ENCODE measurements at regions not wholly inside any gene's neighbourhood (a gene's known extent, or its start where the extent isn't known, plus 50 kb on each side); places are given as distances from the start of the nearest gene placed in this dataset.

DNA sequence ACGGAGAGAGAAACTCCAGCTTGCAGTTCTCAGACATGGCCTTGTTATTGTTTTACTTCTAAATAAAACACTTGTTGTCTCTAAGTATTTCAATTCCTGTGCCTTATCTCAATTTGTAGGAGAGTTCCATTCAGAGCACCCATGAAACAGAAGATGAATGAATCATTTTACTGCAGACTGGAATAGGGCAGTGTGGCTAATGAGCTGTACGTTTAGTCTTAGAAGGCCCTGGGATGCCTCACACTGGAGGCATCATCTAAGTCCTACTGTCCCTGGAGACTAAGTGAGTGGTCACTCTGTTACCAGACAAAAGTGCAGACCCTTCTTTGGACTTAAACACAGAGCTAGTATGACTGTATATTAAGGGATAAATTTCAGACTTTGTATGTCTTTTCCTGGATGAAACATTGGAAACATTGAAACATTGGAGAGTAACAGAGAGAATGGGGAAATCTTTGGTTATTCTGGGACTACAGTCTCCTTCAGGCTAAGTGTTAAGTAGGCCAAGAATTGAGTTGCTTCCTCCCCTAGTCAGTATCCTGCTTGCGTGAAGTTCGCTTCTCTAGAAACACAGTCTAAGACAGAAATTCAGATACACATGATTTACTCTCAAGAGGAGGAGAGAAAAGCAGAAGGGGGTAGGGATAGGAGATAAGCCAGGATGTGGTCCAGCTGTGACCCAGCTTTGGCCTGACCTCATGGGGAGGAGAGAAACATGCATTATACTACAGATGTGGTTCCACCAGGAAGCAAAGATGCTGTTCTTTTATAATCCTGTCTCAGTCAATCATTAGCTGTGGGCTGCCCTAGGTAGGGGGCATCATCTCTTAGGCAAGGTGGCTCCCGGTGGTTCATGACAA, 167.4 kb upstream of the BMP2 start:
- H3K36me3 ChIP-seq (ENCODE audit: low read length): no peaks in the 10 kb centered on the region
- H3K9me3 ChIP-seq (ENCODE audit: insufficient read depth, low read length): no peaks in the 10 kb centered on the region
- TF ChIP-seq EZH2phosphoT487 (conservative IDR thresholded peaks at IDR 0.05; ENCODE audit: low read length): no peak
- TF ChIP-seq, protein P1, sequence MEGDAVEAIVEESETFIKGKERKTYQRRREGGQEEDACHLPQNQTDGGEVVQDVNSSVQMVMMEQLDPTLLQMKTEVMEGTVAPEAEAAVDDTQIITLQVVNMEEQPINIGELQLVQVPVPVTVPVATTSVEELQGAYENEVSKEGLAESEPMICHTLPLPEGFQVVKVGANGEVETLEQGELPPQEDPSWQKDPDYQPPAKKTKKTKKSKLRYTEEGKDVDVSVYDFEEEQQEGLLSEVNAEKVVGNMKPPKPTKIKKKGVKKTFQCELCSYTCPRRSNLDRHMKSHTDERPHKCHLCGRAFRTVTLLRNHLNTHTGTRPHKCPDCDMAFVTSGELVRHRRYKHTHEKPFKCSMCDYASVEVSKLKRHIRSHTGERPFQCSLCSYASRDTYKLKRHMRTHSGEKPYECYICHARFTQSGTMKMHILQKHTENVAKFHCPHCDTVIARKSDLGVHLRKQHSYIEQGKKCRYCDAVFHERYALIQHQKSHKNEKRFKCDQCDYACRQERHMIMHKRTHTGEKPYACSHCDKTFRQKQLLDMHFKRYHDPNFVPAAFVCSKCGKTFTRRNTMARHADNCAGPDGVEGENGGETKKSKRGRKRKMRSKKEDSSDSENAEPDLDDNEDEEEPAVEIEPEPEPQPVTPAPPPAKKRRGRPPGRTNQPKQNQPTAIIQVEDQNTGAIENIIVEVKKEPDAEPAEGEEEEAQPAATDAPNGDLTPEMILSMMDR (IDR thresholded peaks at IDR 0.05; ENCODE audit: insufficient read depth, low read length, poor library complexity, severe bottlenecking): no peak
- H3K9ac ChIP-seq (ENCODE audit: low read length): no peak overlapping the region
- no peak overlapping the region for H3K4me3 ChIP-seq (ENCODE audit: insufficient read depth, low read length, poor library complexity, severe bottlenecking)
- no peak overlapping the region for H2AFZ ChIP-seq (ENCODE audit: low read depth, low read length, severe bottlenecking)
- no peaks in the 10 kb centered on the region for H3K27me3 ChIP-seq (ENCODE audit: low read length)
- no peaks in the 10 kb centered on the region for H3F3A ChIP-seq (ENCODE audit: insufficient read depth)
- no peaks in the 10 kb centered on the region for H3K9me2 ChIP-seq (replicated peaks; ENCODE audit: insufficient read depth, low read length)
- H3K79me2 ChIP-seq (ENCODE audit: insufficient read depth, low read length): no peaks in the 10 kb centered on the region
- H4K20me1 ChIP-seq (ENCODE audit: low read depth, low read length): no peaks in the 10 kb centered on the region
- H3K4me2 ChIP-seq (ENCODE audit: low read depth, low read length, poor library complexity, severe bottlenecking): no peak overlapping the region
- H3K27ac ChIP-seq (ENCODE audit: low read depth, low read length): no peak overlapping the region

DNA sequence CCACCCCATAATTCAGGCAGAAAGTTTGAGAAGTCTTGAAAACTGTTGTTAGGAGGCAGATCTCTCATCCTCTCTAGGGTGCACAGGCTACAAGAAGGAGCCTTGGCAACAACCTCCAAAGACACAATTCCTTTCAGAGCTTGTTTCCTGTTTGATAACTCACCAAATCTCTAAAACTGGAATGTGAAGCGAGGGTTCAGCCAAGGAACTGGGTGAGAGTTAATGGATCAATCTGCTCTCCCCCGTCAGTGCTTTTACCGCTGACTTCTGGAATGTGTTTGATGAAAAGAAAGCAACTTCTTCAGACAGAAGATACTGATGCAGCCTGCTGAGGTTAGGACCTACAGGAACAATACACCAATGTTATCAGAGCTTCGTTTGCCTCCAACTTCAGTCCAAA, 171.8 kb upstream of the BMP2 start:
- H3F3A ChIP-seq (ENCODE audit: insufficient read depth): no peaks in the 10 kb centered on the region
- no peaks in the 10 kb centered on the region for H3K9me2 ChIP-seq (replicated peaks; ENCODE audit: insufficient read depth, low read length)
- no peak overlapping the region for H3K4me3 ChIP-seq (ENCODE audit: insufficient read depth, low read length, poor library complexity, severe bottlenecking)
- no peak overlapping the region for H3K9ac ChIP-seq (ENCODE audit: low read length)
- no peaks in the 10 kb centered on the region for H4K20me1 ChIP-seq (ENCODE audit: low read depth, low read length)
- H3K9me3 ChIP-seq (ENCODE audit: insufficient read depth, low read length): no peaks in the 10 kb centered on the region
- H3K79me2 ChIP-seq (ENCODE audit: insufficient read depth, low read length): no peaks in the 10 kb centered on the region
- H3K4me2 ChIP-seq (ENCODE audit: low read depth, low read length, poor library complexity, severe bottlenecking): no peak overlapping the region
- no peaks in the 10 kb centered on the region for H3K27me3 ChIP-seq (ENCODE audit: low read length)
- no peaks in the 10 kb centered on the region for H3K36me3 ChIP-seq (ENCODE audit: low read length)
- no peak overlapping the region for H3K27ac ChIP-seq (ENCODE audit: low read depth, low read length)
- TF ChIP-seq EZH2phosphoT487 (conservative IDR thresholded peaks at IDR 0.05; ENCODE audit: low read length): no peak
- TF ChIP-seq, protein P1 (IDR thresholded peaks at IDR 0.05; ENCODE audit: insufficient read depth, low read length, poor library complexity, severe bottlenecking): no peak
- H2AFZ ChIP-seq (ENCODE audit: low read depth, low read length, severe bottlenecking): no peak overlapping the region

DNA sequence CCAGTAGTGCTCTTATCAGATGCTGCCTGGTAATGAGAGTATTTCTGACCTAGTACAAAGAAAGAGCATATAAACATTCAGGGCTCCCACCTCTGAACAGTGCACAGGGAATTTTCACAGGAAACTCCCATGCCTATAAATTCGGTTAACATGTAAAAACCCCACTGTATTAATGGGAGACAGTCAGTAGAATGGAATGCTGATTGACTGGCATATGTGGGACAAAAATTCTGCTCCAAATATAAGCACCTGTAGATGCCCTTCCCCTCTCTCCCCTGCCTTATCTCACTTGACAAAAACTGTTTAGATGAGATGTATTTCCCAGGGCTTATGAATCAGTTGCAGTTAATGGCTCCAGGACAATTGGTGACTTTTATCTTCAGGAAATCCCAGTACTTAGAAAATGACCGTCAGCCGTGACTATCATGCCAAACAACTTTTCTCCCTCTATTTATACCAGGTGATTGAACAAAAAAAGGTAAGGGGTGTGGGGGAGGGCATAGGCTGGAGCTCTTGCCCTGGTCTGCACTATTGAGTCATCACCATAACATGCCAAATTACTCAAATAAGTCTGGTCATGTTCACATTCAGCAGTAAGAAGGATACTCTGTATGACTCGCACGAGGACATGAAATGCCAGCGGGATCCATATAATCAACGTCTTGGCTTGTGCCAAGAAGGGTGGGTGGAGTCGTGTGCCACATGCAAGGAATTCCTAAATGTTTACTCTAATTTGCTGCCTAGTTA, 176.4 kb upstream of the BMP2 start:
- H3K79me2 ChIP-seq (ENCODE audit: insufficient read depth, low read length): no peaks in the 10 kb centered on the region
- H3F3A ChIP-seq (ENCODE audit: insufficient read depth): no peaks in the 10 kb centered on the region
- TF ChIP-seq, protein P1 (IDR thresholded peaks at IDR 0.05; ENCODE audit: insufficient read depth, low read length, poor library complexity, severe bottlenecking): no peak
- TF ChIP-seq EZH2phosphoT487 (conservative IDR thresholded peaks at IDR 0.05; ENCODE audit: low read length): no peak
- H2AFZ ChIP-seq (ENCODE audit: low read depth, low read length, severe bottlenecking): no peak overlapping the region
- no peak overlapping the region for H3K4me2 ChIP-seq (ENCODE audit: low read depth, low read length, poor library complexity, severe bottlenecking)
- H3K27me3 ChIP-seq (ENCODE audit: low read length): no peaks in the 10 kb centered on the region
- no peak overlapping the region for H3K9ac ChIP-seq (ENCODE audit: low read length)
- no peaks in the 10 kb centered on the region for H3K9me2 ChIP-seq (replicated peaks; ENCODE audit: insufficient read depth, low read length)
- no peaks in the 10 kb centered on the region; the same call in 1 of the 2 replicates for H4K20me1 ChIP-seq (ENCODE audit: low read depth, low read length)
- no peaks in the 10 kb centered on the region for H3K9me3 ChIP-seq (ENCODE audit: insufficient read depth, low read length)
- H3K4me3 ChIP-seq (ENCODE audit: insufficient read depth, low read length, poor library complexity, severe bottlenecking): no peak overlapping the region
- no peak overlapping the region for H3K27ac ChIP-seq (ENCODE audit: low read depth, low read length)
- H3K36me3 ChIP-seq (ENCODE audit: low read length): no peaks in the 10 kb centered on the region

All from SU-DHL-6 (cell line).